Osteocyte (in vitro differentiated cells): ENCODE measurements at regions not wholly inside any gene's neighbourhood (a gene's known extent, or its start where the extent isn't known, plus 50 kb on each side); places are given as distances from the start of the nearest gene placed in this dataset.

ENCODE experiments used
- DNase-seq: peaks from one replicate; pipeline ENCODE4 v3.0.0; 2021; ENCODE audit warnings: mixed read lengths; ENCODE audit not compliant: unreplicated experiment; ENCODE audit errors: extremely low spot score
- H3K27ac Mint-ChIP-seq: one replicate; pipeline ENCODE4 v1.8.0; 2021; ENCODE audit warnings: mild to moderate bottlenecking, mixed read lengths; ENCODE audit not compliant: unreplicated experiment
- H3K27me3 Mint-ChIP-seq: one replicate; pipeline ENCODE4 v1.8.0; 2021; ENCODE audit warnings: mixed read lengths; ENCODE audit not compliant: unreplicated experiment
- H3K36me3 Mint-ChIP-seq: one replicate; pipeline ENCODE4 v1.8.0; 2021; ENCODE audit warnings: mixed read lengths; ENCODE audit not compliant: unreplicated experiment
- H3K4me1 Mint-ChIP-seq: one replicate; pipeline ENCODE4 v1.8.0; 2021; ENCODE audit warnings: mixed read lengths; ENCODE audit not compliant: unreplicated experiment
- H3K4me3 Mint-ChIP-seq: one replicate; pipeline ENCODE4 v1.8.0; 2021; ENCODE audit warnings: mild to moderate bottlenecking, moderate library complexity, mixed read lengths; ENCODE audit not compliant: unreplicated experiment
- H3K9me3 Mint-ChIP-seq: one replicate; pipeline ENCODE4 v1.8.0; 2021; ENCODE audit warnings: mixed read lengths; ENCODE audit not compliant: unreplicated experiment
- CTCF ChIP-seq: fragments of 200-600 bp; sonication (generic); IDR thresholded peaks from 2 replicates; pipeline ENCODE4 v1.5.0; 2021; ENCODE audit warnings: antibody characterized with exemption, mild to moderate bottlenecking, moderate library complexity

- H3K27me3 Mint-ChIP-seq: peaks cover 18% of the 10 kb centered on the region
- H3K27ac Mint-ChIP-seq: no peak overlapping the region
- no peak for TF ChIP-seq CTCF
- DNase-seq: no peak
- H3K4me3 Mint-ChIP-seq: no peak overlapping the region
- H3K36me3 Mint-ChIP-seq: no peaks in the 10 kb centered on the region
- H3K9me3 Mint-ChIP-seq: peaks cover 17% of the 10 kb centered on the region
- H3K4me1 Mint-ChIP-seq: no peaks in the 10 kb centered on the region
Measured at GRCh38 chr4:77344784-77345183, 187.8 kb downstream of the CCNG2 start.

- Mint-ChIP-seq H3K4me1 (no peaks in the 10 kb centered on the region), H3K27ac (no peak overlapping the region), H3K27me3 (peaks cover 18% of the 10 kb centered on the region), H3K9me3 (peaks cover 6% of the 10 kb centered on the region), H3K36me3 (no peaks in the 10 kb centered on the region), H3K4me3 (no peak overlapping the region)
- TF ChIP-seq CTCF: no peak
- no peak for DNase-seq
Measured at GRCh38 chr4:77347351-77347966, 190.5 kb downstream of the CCNG2 start.

GRCh38 chr4:77348815-77349214, 191.8 kb downstream of the CCNG2 start:
- Mint-ChIP-seq H3K4me1 (no peaks in the 10 kb centered on the region), H3K27me3 (peaks cover 19% of the 10 kb centered on the region), H3K9me3 (no peaks in the 10 kb centered on the region), H3K27ac (no peak overlapping the region), H3K36me3 (no peaks in the 10 kb centered on the region), H3K4me3 (no peak overlapping the region)
- DNase-seq: no peak
- TF ChIP-seq CTCF: no peak

GRCh38 chr4:77349364-77349763, 192.4 kb downstream of the CCNG2 start:
- no peak overlapping the region for H3K4me3 Mint-ChIP-seq
- H3K4me1 Mint-ChIP-seq: no peaks in the 10 kb centered on the region
- H3K36me3 Mint-ChIP-seq: no peaks in the 10 kb centered on the region
- H3K27ac Mint-ChIP-seq: no peak overlapping the region
- no peaks in the 10 kb centered on the region for H3K9me3 Mint-ChIP-seq
- DNase-seq: no peak
- peaks cover 19% of the 10 kb centered on the region for H3K27me3 Mint-ChIP-seq
- no peak for TF ChIP-seq CTCF

GRCh38 chr4:77349796-77350195, 192.8 kb downstream of the CCNG2 start:
- H3K4me1 Mint-ChIP-seq: no peaks in the 10 kb centered on the region
- no peaks in the 10 kb centered on the region for H3K9me3 Mint-ChIP-seq
- DNase-seq: no peak

More at GRCh38 chr4:77349796-77350195, 192.8 kb downstream of the CCNG2 start:
- Mint-ChIP-seq H3K4me3 (no peak overlapping the region), H3K27me3 (peaks cover 19% of the 10 kb centered on the region), H3K36me3 (no peaks in the 10 kb centered on the region), H3K27ac (no peak overlapping the region)
- TF ChIP-seq CTCF: no peak
